SK-N-SH treated with all-trans-retinoic acid at 6 μM for 48 hours (cell line): ENCODE measurements at regions not wholly inside any gene's neighbourhood (a gene's known extent, or its start where the extent isn't known, plus 50 kb on each side); places are given as distances from the start of the nearest gene placed in this dataset.

Source experiments
- ATAC-seq: fragments of 200-7000 bp; cut with Tn5 transposase; 3 replicates; pipeline ENCODE4 v1.9.1; 2020; ENCODE audit warnings: mild to moderate bottlenecking, moderate library complexity
- ARNTL ChIP-seq: fragments of 450-650 bp; formaldehyde crosslinking; IDR thresholded peaks from 2 replicates; pipeline ENCODE4 v1.5.0; 2020; ENCODE audit warnings: low read depth, mild to moderate bottlenecking, moderate library complexity, borderline replicate concordance
- BACH2 ChIP-seq: fragments of 250-450 bp; sonication (Bioruptor Pico); IDR thresholded peaks from 2 replicates; pipeline ENCODE4 v1.9.0; 2021; ENCODE audit warnings: mild to moderate bottlenecking, borderline replicate concordance
- ESRRG ChIP-seq: fragments of 250-450 bp; sonication (Bioruptor Pico); IDR thresholded peaks from 2 replicates; pipeline ENCODE4 v1.6.1; 2021; ENCODE audit warnings: mild to moderate bottlenecking
- GLIS3 ChIP-seq: fragments of 250-450 bp; sonication (Bioruptor Pico); IDR thresholded peaks from 2 replicates; pipeline ENCODE4 v1.5.0; 2020; ENCODE audit warnings: mild to moderate bottlenecking, moderate library complexity
- ISL1 ChIP-seq: fragments of 250-450 bp; sonication (Bioruptor Pico); IDR thresholded peaks from 2 replicates; pipeline ENCODE4 v2.1.2; 2022; ENCODE audit warnings: mild to moderate bottlenecking, moderate library complexity
- OSR1 ChIP-seq: fragments of 250-450 bp; sonication (Bioruptor Pico); IDR thresholded peaks from 2 replicates; pipeline ENCODE4 v1.8.0; 2022; ENCODE audit warnings: moderate library complexity, mild to moderate bottlenecking, inconsistent platforms
- PPARA ChIP-seq: fragments of 250-450 bp; sonication (Bioruptor Pico); IDR thresholded peaks from 2 replicates; pipeline ENCODE4 v1.5.0; 2020; ENCODE audit warnings: mild to moderate bottlenecking, borderline replicate concordance
- RARB ChIP-seq: fragments of 250-450 bp; sonication (Bioruptor Pico); IDR thresholded peaks from 2 replicates; pipeline ENCODE4 v1.8.0; 2021; ENCODE audit warnings: mild to moderate bottlenecking, moderate library complexity
- SNAI2 ChIP-seq: fragments of 250-450 bp; sonication (Bioruptor Pico); IDR thresholded peaks from 2 replicates; pipeline ENCODE4 v1.5.0; 2020; ENCODE audit warnings: mild to moderate bottlenecking, moderate library complexity
- TCF4 ChIP-seq: fragments of 250-450 bp; sonication (Bioruptor Pico); IDR thresholded peaks from 2 replicates; pipeline ENCODE4 v1.8.0; 2021; ENCODE audit warnings: mild to moderate bottlenecking, moderate library complexity, borderline replicate concordance
- TOX ChIP-seq: fragments of 250-450 bp; sonication (Bioruptor Pico); IDR thresholded peaks from 2 replicates; pipeline ENCODE4 v1.8.0; 2021; ENCODE audit warnings: mild to moderate bottlenecking, moderate library complexity, borderline replicate concordance
- ZC3H10 ChIP-seq: fragments of 250-450 bp; sonication (Bioruptor Pico); IDR thresholded peaks from 2 replicates; pipeline ENCODE4 v1.5.1; 2021; ENCODE audit warnings: mild to moderate bottlenecking, moderate library complexity
- ZFP3 ChIP-seq: fragments of 250-450 bp; sonication (Bioruptor Pico); IDR thresholded peaks from 2 replicates; pipeline ENCODE4 v1.5.0; 2020; ENCODE audit warnings: mild to moderate bottlenecking, moderate library complexity
- ZFP30 ChIP-seq: fragments of 450-650 bp; formaldehyde crosslinking; IDR thresholded peaks from 2 replicates; pipeline ENCODE4 v1.5.0; 2022; ENCODE audit warnings: mild to moderate bottlenecking, moderate library complexity
- ZNF565 ChIP-seq: fragments of 450-650 bp; formaldehyde crosslinking; conservative IDR thresholded peaks from 2 replicates; pipeline ENCODE4 v1.5.0; 2020; ENCODE audit warnings: low read depth, mild to moderate bottlenecking, moderate library complexity
- ZNF70 ChIP-seq: fragments of 450-650 bp; formaldehyde crosslinking; IDR thresholded peaks from 2 replicates; pipeline ENCODE4 v1.5.0; 2020; ENCODE audit warnings: mild to moderate bottlenecking, moderate library complexity
- ZNF8 ChIP-seq: fragments of 450-650 bp; formaldehyde crosslinking; IDR thresholded peaks from 2 replicates; pipeline ENCODE4 v1.5.0; 2020; ENCODE audit warnings: mild to moderate bottlenecking, moderate library complexity
- TF ChIP-seq, protein P1 (sequence below): fragments of 250-450 bp; sonication (Bioruptor Pico); IDR thresholded peaks from 2 replicates; pipeline ENCODE4 v1.5.1; 2020; ENCODE audit warnings: low read depth, mild to moderate bottlenecking, moderate library complexity
- TF ChIP-seq, protein P2 (sequence below): fragments of 250-450 bp; sonication (Bioruptor Pico); IDR thresholded peaks from 2 replicates; pipeline ENCODE4 v1.5.1; 2021; ENCODE audit warnings: mild to moderate bottlenecking, moderate library complexity
- TF ChIP-seq, protein P3 (sequence below): fragments of 250-450 bp; sonication (Bioruptor Pico); IDR thresholded peaks from 2 replicates; pipeline ENCODE4 v1.5.0; 2020; ENCODE audit warnings: mild to moderate bottlenecking, moderate library complexity
- TF ChIP-seq, protein P4 (sequence below): fragments of 250-450 bp; sonication (Bioruptor Pico); IDR thresholded peaks from 2 replicates; pipeline ENCODE4 v1.8.0; 2021; ENCODE audit warnings: low read depth, mild to moderate bottlenecking, moderate library complexity, borderline replicate concordance

DNA sequence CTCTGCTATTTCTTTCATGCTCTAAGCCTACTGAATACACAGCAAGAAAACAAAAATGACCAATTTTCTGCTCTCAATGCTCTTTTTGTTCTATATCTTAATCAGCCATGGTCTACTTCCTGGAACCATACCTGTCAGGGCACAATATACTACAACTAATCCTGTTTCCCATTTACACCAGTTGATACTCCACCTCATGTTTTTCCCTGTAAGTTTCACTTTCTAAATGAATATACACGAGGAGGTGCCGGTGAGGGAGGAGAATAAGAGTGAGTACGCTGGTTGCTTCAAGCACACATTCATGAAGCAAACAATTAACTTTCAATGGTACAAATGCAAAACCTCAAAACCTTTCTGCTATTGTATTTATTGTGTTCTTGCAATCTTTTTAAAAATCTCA lies 443.1 kb upstream of the ID4 start (continued):
- TF ChIP-seq ZNF565, result no peak

DNA sequence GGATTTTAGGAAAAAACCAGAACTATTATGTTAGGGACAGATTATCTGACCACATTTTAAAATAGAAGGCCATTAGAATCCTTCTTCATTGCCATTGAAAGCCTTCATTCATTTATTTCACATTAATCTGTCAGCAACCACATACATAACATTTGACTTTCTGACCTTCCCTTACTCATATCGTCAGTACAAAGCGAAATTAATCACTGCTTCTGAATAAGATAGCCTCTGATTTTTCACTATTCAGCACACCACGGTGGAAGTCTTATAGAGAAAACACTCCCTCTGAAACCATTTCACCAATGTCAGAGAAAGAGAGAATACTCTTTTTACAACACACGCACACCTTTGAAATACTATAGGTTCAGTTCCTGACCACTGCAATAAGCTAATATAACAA lies 442.5 kb upstream of the ID4 start:
- no peak for ATAC-seq
- no peak for TF ChIP-seq PPARA (CRISPR knock-in tag)
- TF ChIP-seq ZFP3, result no peak
- TF ChIP-seq, protein P1, sequence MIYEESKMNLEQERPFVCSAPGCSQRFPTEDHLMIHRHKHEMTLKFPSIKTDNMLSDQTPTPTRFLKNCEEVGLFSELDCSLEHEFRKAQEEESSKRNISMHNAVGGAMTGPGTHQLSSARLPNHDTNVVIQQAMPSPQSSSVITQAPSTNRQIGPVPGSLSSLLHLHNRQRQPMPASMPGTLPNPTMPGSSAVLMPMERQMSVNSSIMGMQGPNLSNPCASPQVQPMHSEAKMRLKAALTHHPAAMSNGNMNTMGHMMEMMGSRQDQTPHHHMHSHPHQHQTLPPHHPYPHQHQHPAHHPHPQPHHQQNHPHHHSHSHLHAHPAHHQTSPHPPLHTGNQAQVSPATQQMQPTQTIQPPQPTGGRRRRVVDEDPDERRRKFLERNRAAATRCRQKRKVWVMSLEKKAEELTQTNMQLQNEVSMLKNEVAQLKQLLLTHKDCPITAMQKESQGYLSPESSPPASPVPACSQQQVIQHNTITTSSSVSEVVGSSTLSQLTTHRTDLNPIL (CRISPR knock-in tag), result no peak
- no peak for TF ChIP-seq TCF4 (CRISPR knock-in tag)
- no peak for TF ChIP-seq ISL1 (CRISPR knock-in tag)
- TF ChIP-seq ARNTL, result no peak
- TF ChIP-seq, protein P2, sequence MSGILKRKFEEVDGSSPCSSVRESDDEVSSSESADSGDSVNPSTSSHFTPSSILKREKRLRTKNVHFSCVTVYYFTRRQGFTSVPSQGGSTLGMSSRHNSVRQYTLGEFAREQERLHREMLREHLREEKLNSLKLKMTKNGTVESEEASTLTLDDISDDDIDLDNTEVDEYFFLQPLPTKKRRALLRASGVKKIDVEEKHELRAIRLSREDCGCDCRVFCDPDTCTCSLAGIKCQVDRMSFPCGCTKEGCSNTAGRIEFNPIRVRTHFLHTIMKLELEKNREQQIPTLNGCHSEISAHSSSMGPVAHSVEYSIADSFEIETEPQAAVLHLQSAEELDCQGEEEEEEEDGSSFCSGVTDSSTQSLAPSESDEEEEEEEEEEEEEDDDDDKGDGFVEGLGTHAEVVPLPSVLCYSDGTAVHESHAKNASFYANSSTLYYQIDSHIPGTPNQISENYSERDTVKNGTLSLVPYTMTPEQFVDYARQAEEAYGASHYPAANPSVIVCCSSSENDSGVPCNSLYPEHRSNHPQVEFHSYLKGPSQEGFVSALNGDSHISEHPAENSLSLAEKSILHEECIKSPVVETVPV (CRISPR knock-in tag), result no peak
- TF ChIP-seq BACH2 (CRISPR knock-in tag), result no peak
- TF ChIP-seq, protein P3, sequence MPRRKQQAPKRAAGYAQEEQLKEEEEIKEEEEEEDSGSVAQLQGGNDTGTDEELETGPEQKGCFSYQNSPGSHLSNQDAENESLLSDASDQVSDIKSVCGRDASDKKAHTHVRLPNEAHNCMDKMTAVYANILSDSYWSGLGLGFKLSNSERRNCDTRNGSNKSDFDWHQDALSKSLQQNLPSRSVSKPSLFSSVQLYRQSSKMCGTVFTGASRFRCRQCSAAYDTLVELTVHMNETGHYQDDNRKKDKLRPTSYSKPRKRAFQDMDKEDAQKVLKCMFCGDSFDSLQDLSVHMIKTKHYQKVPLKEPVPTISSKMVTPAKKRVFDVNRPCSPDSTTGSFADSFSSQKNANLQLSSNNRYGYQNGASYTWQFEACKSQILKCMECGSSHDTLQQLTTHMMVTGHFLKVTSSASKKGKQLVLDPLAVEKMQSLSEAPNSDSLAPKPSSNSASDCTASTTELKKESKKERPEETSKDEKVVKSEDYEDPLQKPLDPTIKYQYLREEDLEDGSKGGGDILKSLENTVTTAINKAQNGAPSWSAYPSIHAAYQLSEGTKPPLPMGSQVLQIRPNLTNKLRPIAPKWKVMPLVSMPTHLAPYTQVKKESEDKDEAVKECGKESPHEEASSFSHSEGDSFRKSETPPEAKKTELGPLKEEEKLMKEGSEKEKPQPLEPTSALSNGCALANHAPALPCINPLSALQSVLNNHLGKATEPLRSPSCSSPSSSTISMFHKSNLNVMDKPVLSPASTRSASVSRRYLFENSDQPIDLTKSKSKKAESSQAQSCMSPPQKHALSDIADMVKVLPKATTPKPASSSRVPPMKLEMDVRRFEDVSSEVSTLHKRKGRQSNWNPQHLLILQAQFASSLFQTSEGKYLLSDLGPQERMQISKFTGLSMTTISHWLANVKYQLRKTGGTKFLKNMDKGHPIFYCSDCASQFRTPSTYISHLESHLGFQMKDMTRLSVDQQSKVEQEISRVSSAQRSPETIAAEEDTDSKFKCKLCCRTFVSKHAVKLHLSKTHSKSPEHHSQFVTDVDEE (CRISPR knock-in tag), result no peak
- no peak for TF ChIP-seq RARB (CRISPR knock-in tag)
- no peak for TF ChIP-seq ESRRG (CRISPR knock-in tag)
- no peak for TF ChIP-seq TOX (CRISPR knock-in tag)
- TF ChIP-seq GLIS3 (CRISPR knock-in tag), result no peak
- TF ChIP-seq OSR1 (CRISPR knock-in tag), result no peak
- TF ChIP-seq ZC3H10, result no peak
- no peak for TF ChIP-seq ZNF70 (CRISPR knock-in tag)
- no peak for TF ChIP-seq ZNF8 (CRISPR knock-in tag)
- no peak for TF ChIP-seq ZFP30 (CRISPR knock-in tag)
- TF ChIP-seq, protein P4, sequence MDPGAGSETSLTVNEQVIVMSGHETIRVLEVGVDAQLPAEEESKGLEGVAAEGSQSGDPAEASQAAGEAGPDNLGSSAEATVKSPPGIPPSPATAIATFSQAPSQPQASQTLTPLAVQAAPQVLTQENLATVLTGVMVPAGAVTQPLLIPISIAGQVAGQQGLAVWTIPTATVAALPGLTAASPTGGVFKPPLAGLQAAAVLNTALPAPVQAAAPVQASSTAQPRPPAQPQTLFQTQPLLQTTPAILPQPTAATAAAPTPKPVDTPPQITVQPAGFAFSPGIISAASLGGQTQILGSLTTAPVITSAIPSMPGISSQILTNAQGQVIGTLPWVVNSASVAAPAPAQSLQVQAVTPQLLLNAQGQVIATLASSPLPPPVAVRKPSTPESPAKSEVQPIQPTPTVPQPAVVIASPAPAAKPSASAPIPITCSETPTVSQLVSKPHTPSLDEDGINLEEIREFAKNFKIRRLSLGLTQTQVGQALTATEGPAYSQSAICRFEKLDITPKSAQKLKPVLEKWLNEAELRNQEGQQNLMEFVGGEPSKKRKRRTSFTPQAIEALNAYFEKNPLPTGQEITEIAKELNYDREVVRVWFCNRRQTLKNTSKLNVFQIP (CRISPR knock-in tag), result no peak
- no peak for TF ChIP-seq SNAI2 (CRISPR knock-in tag)
- TF ChIP-seq, all 23 proteins: peak for 0

DNA sequence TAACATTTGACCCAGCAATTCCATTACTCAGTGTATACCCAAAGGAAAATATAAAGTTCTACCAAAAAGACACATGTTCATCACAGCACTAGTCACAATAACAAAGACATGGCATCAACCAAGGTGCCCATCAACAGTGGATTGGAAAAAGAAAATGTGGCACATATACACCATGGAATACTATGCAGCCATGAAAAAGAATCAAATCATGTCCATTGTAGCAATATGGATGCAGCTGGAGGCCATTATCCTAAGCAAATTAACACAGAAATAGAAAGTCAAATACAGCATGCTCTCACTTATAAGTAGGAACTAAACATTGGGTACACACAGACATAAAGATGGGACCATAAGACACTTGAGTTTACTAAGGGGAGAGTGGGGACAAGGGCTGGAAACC lies 441.9 kb upstream of the ID4 start:
- no peak for ATAC-seq
- TF ChIP-seq PPARA (CRISPR knock-in tag) (no peak), GLIS3 (CRISPR knock-in tag) (no peak), ISL1 (CRISPR knock-in tag) (no peak), ZNF70 (CRISPR knock-in tag) (no peak)
- TF ChIP-seq, protein P4 (CRISPR knock-in tag), result no peak
- TF ChIP-seq, all 23 proteins: peak for 0

DNA sequence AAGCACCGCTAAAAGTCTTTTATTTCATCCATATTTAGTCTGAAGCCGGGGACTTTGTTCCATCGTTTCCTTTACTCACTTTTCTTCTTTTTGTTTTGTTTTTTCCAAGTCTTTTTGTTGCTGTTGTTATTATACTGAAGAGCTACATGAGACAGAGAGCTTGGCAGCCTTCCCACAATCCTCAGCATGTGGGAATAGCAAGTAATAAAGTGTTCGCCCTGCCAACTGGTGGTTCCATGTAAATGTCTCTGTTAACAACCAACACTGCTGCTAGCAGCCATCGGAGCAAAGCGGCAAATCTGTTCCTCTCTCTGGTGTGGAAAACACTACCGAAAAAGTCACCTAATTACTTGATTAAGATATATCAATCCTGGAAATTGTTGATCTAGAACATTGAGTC lies 437.8 kb upstream of the ID4 start:
- ATAC-seq, result no peak
- TF ChIP-seq TCF4 (CRISPR knock-in tag) (no peak), PPARA (CRISPR knock-in tag) (no peak), SNAI2 (CRISPR knock-in tag) (no peak), ISL1 (CRISPR knock-in tag) (no peak), ESRRG (CRISPR knock-in tag) (no peak), GLIS3 (CRISPR knock-in tag) (no peak)
- TF ChIP-seq, protein P3 (CRISPR knock-in tag), result no peak
- TF ChIP-seq, protein P1 (CRISPR knock-in tag), result no peak
- TF ChIP-seq, protein P4 (CRISPR knock-in tag), result no peak
